Skeletal muscle tissue (tissue), 3 donors: ENCODE measurements at regions not wholly inside any gene's neighbourhood (a gene's known extent, or its start where the extent isn't known, plus 50 kb on each side); places are given as distances from the start of the nearest gene placed in this dataset.

ENCODE experiments used
- H3K27ac ChIP-seq: one replicate; pipeline ENCODE4 v1.7.0; 2013; ENCODE audit warnings: mild to moderate bottlenecking, low read depth, low read length, inconsistent platforms
- H3K27me3 ChIP-seq, 3 donors: one replicate each; pipeline ENCODE4 v1.7.0; 2013; ENCODE audit warnings: low read length in 3 of 3; ENCODE audit not compliant: control insufficient read depth in 3 of 3, insufficient read depth in 3 of 3
- H3K36me3 ChIP-seq, 3 donors: one replicate each; pipeline ENCODE4 v1.7.0; 2013; ENCODE audit warnings: low read length in 3 of 3; ENCODE audit not compliant: control insufficient read depth in 3 of 3, insufficient read depth in 3 of 3
- H3K4me1 ChIP-seq, 3 donors: one replicate each; pipeline ENCODE4 v1.7.0; 2013; ENCODE audit warnings: low read length in 3 of 3, mild to moderate bottlenecking in 3 of 3; ENCODE audit not compliant: control insufficient read depth in 3 of 3, insufficient read depth in 3 of 3
- H3K4me3 ChIP-seq, 3 donors: one replicate each; pipeline ENCODE4 v1.7.0; 2013; ENCODE audit warnings: low read length in 3 of 3
- H3K9ac ChIP-seq, 3 donors: one replicate each; pipeline ENCODE4 v1.7.0; 2013; ENCODE audit warnings: low read length in 3 of 3, mild to moderate bottlenecking in 3 of 3, moderate library complexity in 2 of 3, low read depth in 1 of 3
- H3K9me3 ChIP-seq, 3 donors: one replicate each; pipeline ENCODE4 v1.7.0; 2013; ENCODE audit warnings: low read length in 3 of 3; ENCODE audit not compliant: control insufficient read depth in 3 of 3
- donor health status: Osteomylitis.

DNA sequence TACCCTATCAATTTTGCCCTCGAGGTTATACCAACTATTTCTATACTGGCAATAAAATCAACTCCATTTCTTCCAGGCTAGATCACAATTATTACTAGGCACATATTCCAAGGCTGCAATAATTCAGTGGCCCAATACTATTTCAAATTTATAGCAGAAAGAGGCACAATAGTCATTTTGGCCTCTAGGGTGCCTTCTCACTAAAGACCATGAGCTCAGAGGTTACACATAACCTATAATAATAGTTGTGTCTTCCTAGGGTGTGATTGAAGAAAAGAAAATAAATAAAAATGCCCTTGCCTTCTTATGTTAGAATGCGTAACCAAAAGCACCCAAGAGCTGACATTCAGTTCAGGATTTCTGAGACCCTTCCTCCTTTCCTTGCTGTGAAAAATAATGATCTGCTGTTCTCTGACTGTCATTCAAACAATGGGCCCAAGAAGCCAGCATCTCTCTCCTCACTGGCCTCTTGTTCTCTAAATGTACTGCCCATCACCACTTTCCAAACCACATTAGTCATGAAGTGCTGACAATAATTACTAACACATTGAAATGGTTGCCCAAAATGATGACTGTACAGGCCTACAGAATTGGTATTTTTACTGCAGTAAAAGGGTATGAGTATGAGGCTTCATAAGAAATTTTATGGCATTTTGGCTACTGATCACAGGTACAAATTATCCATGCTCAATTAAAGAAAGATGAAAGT lies 244.8 kb downstream of the LRRN1 start:
- Histone ChIP-seq H3K27me3 (no peaks in the 10 kb centered on the region), H3K9me3 (no peaks in the 10 kb centered on the region), H3K36me3 (no peaks in the 10 kb centered on the region), H3K27ac (no peak overlapping the region), H3K9ac (no peak overlapping the region), H3K4me1 (no peaks in the 10 kb centered on the region), H3K4me3 (no peak overlapping the region)

- no peak overlapping the region for H3K27ac ChIP-seq
- H3K9me3 ChIP-seq = no peaks in the 10 kb centered on the region
- H3K27me3 ChIP-seq = no peaks in the 10 kb centered on the region
- H3K36me3 ChIP-seq = no peaks in the 10 kb centered on the region
- H3K4me3 ChIP-seq = no peak overlapping the region
- H3K9ac ChIP-seq = no peak overlapping the region
- H3K4me1 ChIP-seq = no peaks in the 10 kb centered on the region
Observed at GRCh38 chr3:4044619-4045018, 245.4 kb downstream of the LRRN1 start.

GRCh38 chr3:4045756-4046155 lies 246.5 kb downstream of the LRRN1 start:
- no peaks in the 10 kb centered on the region for H3K4me1 ChIP-seq
- no peak overlapping the region for H3K27ac ChIP-seq
- H3K9me3 ChIP-seq = no peaks in the 10 kb centered on the region
- H3K4me3 ChIP-seq = no peak overlapping the region
- H3K27me3 ChIP-seq = no peaks in the 10 kb centered on the region
- H3K36me3 ChIP-seq = no peaks in the 10 kb centered on the region
- no peak overlapping the region for H3K9ac ChIP-seq

GRCh38 chr3:4047366-4047765 lies 248.1 kb downstream of the LRRN1 start:
- no peaks in the 10 kb centered on the region for H3K9me3 ChIP-seq
- no peaks in the 10 kb centered on the region for H3K27me3 ChIP-seq
- no peak overlapping the region for H3K4me3 ChIP-seq
- H3K4me1 ChIP-seq = no peaks in the 10 kb centered on the region
- no peak overlapping the region for H3K9ac ChIP-seq
- no peak overlapping the region for H3K27ac ChIP-seq
- no peaks in the 10 kb centered on the region for H3K36me3 ChIP-seq

GRCh38 chr3:4052706-4053105 lies 250.5 kb upstream of the SETMAR start:
- Histone ChIP-seq H3K4me3 (no peak overlapping the region), H3K9ac (no peak overlapping the region), H3K27me3 (no peaks in the 10 kb centered on the region), H3K4me1 (no peaks in the 10 kb centered on the region), H3K9me3 (no peaks in the 10 kb centered on the region), H3K27ac (no peak overlapping the region), H3K36me3 (no peaks in the 10 kb centered on the region)

- no peaks in the 10 kb centered on the region for H3K4me1 ChIP-seq
- no peaks in the 10 kb centered on the region for H3K36me3 ChIP-seq
- no peaks in the 10 kb centered on the region for H3K27me3 ChIP-seq
- H3K9ac ChIP-seq = no peak overlapping the region
- no peak overlapping the region for H3K27ac ChIP-seq
- H3K9me3 ChIP-seq = no peaks in the 10 kb centered on the region
- H3K4me3 ChIP-seq = no peak overlapping the region
Observed at GRCh38 chr3:4053975-4054374, 249.2 kb upstream of the SETMAR start.

DNA sequence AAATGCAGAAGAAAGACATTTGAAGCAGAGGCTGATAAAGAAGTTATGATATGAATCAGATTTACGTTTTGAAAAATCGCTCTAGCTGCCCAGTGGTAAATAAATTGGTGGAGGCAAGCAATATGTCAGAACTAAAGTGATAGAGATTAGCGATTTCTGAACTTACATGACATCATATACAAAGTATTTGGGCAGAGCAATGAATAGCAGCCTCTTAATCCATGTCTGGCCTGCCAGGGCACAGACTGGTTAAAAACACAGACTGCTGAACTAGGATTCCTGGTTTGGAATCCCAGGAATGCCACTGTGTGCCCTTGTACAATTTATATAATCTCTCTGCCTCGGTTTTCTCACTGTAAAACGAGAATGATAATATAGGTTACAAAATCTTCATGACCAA lies 243.1 kb upstream of the SETMAR start:
- Histone ChIP-seq H3K4me1 (peaks cover 0 to 8% (median 6%) of the 10 kb centered on the region in 3 donors), H3K36me3 (no peaks in the 10 kb centered on the region), H3K27me3 (no peaks in the 10 kb centered on the region), H3K9ac (no peak overlapping the region), H3K9me3 (no peaks in the 10 kb centered on the region), H3K4me3 (no peak overlapping the region), H3K27ac (no peak overlapping the region)

GRCh38 chr3:4060603-4061002 lies 242.6 kb upstream of the SETMAR start:
- Histone ChIP-seq H3K27me3 (no peaks in the 10 kb centered on the region), H3K27ac (no peak overlapping the region), H3K9ac (no peak overlapping the region), H3K4me3 (no peak overlapping the region), H3K4me1 (peaks cover 0 to 8% (median 6%) of the 10 kb centered on the region in 3 donors), H3K9me3 (no peaks in the 10 kb centered on the region), H3K36me3 (no peaks in the 10 kb centered on the region)

GRCh38 chr3:4061195-4061594 lies 242.0 kb upstream of the SETMAR start:
- H3K27ac ChIP-seq = no peak overlapping the region
- H3K4me3 ChIP-seq = no peak overlapping the region
- H3K9me3 ChIP-seq = no peaks in the 10 kb centered on the region
- no peak overlapping the region for H3K9ac ChIP-seq
- no peaks in the 10 kb centered on the region for H3K27me3 ChIP-seq
- H3K4me1 ChIP-seq = peaks cover 0 to 8% (median 6%) of the 10 kb centered on the region in 3 donors
- H3K36me3 ChIP-seq = no peaks in the 10 kb centered on the region

GRCh38 chr3:4061783-4062360 lies 241.3 kb upstream of the SETMAR start:
- H3K4me3 ChIP-seq = no peak overlapping the region
- no peaks in the 10 kb centered on the region for H3K9me3 ChIP-seq
- no peak overlapping the region for H3K27ac ChIP-seq
- no peak overlapping the region for H3K9ac ChIP-seq
- no peaks in the 10 kb centered on the region for H3K36me3 ChIP-seq
- H3K4me1 ChIP-seq = peaks cover 0 to 8% (median 6%) of the 10 kb centered on the region in 3 donors
- no peaks in the 10 kb centered on the region for H3K27me3 ChIP-seq
